ENCODE measurements at regions not wholly inside any gene's neighbourhood (a gene's known extent, or its start where the extent isn't known, plus 50 kb on each side); places are given as distances from the start of the nearest gene placed in this dataset.

DNA sequence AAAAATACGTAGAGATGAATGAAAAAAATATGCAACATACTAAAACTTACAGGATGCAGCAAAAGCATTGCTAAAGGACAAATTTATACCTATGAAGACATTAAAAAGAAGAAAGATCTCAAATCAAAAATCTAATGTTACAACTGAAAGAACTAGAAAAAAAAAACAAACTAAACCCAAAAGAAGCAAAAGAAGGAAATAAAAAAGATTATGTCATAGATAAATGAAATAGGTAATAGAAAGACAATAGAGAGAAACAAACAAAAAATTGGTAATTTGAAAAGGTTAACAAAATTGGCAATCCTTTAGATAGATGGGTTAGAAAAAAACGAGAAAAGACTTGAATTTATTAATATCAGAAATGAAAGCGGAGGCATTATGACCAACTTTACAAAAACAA is 1000.2 kb downstream of the TLE4 start:
- intact Hi-C loops (cut with DNase I, micrococcal nuclease) = no loop called here
- Histone ChIP-seq H3K4me3 (ENCODE audit: low read length) (no peak overlapping the region), H3K36me3 (ENCODE audit: insufficient read depth, low read length) (no peaks in the 10 kb centered on the region), H3K9me3 (ENCODE audit: control insufficient read depth in 1 of 2, insufficient read depth in 1 of 2, low read length in 2 of 2) (no peaks in the 10 kb centered on the region), H3K27me3 (ENCODE audit: control insufficient read depth in 1 of 2, insufficient read depth in 2 of 2, low read length in 2 of 2) (no peaks in the 10 kb centered on the region), H3K27ac (ENCODE audit: low read depth in 1 of 2, low read length in 2 of 2) (no peak overlapping the region), H3K4me1 (ENCODE audit: insufficient read depth, low read length) (no peaks in the 10 kb centered on the region)
- Mint-ChIP-seq H3K4me1 (ENCODE audit: low read depth) (no peaks in the 10 kb centered on the region), H3K27ac (no peak overlapping the region), H3K36me3 (ENCODE audit: low read depth) (no peaks in the 10 kb centered on the region), H3K27me3 (no peaks in the 10 kb centered on the region), H3K9me3 (peaks cover 34% of the 10 kb centered on the region), H3K4me3 (no peak overlapping the region)
- POLR2A ChIA-PET = no interaction called here
- TF ChIP-seq, protein P1, sequence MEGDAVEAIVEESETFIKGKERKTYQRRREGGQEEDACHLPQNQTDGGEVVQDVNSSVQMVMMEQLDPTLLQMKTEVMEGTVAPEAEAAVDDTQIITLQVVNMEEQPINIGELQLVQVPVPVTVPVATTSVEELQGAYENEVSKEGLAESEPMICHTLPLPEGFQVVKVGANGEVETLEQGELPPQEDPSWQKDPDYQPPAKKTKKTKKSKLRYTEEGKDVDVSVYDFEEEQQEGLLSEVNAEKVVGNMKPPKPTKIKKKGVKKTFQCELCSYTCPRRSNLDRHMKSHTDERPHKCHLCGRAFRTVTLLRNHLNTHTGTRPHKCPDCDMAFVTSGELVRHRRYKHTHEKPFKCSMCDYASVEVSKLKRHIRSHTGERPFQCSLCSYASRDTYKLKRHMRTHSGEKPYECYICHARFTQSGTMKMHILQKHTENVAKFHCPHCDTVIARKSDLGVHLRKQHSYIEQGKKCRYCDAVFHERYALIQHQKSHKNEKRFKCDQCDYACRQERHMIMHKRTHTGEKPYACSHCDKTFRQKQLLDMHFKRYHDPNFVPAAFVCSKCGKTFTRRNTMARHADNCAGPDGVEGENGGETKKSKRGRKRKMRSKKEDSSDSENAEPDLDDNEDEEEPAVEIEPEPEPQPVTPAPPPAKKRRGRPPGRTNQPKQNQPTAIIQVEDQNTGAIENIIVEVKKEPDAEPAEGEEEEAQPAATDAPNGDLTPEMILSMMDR (IDR thresholded peaks at IDR 0.05) = no peak
- DNase-seq (no peak), ATAC-seq (ENCODE audit: poor library complexity) (no peak)
- CTCF ChIA-PET = no interaction called here

DNA sequence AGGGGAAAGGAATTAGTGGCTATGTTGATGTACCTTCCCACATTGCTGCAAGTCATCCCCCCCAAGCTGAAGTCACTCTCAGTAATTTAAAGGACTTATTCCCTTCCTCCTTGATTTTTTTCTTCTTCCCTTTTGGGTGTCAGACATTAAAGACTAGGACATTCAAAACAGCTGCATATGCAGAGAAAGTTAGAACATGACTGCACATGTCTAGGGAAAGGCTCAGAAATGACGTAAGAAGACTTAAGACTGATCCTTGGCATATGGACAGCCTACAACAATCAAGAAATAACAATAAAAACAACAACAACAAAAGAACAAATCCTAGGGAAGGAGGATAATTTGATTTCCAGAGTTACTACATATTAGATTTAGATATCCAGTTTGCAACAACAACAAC is 997.5 kb downstream of the TLE4 start:
- Mint-ChIP-seq H3K9me3 (peaks cover 26% of the 10 kb centered on the region), H3K36me3 (ENCODE audit: low read depth) (no peaks in the 10 kb centered on the region), H3K4me1 (ENCODE audit: low read depth) (no peaks in the 10 kb centered on the region), H3K4me3 (no peak overlapping the region), H3K27ac (no peak overlapping the region), H3K27me3 (no peaks in the 10 kb centered on the region)
- ChIA-PET POLR2A (no interaction called here), CTCF (no interaction called here)
- Histone ChIP-seq H3K9me3 (ENCODE audit: control insufficient read depth in 1 of 2, insufficient read depth in 1 of 2, low read length in 2 of 2) (no peaks in the 10 kb centered on the region), H3K27ac (ENCODE audit: low read depth in 1 of 2, low read length in 2 of 2) (no peak overlapping the region), H3K36me3 (ENCODE audit: insufficient read depth, low read length) (no peaks in the 10 kb centered on the region), H3K27me3 (ENCODE audit: control insufficient read depth in 1 of 2, insufficient read depth in 2 of 2, low read length in 2 of 2) (no peaks in the 10 kb centered on the region), H3K4me3 (ENCODE audit: low read length) (no peak overlapping the region), H3K4me1 (ENCODE audit: insufficient read depth, low read length) (no peaks in the 10 kb centered on the region)
- no peak for ATAC-seq (ENCODE audit: poor library complexity)
- DNase-seq = no peak
- TF ChIP-seq, protein P1 (IDR thresholded peaks at IDR 0.05) = no peak
- intact Hi-C loops (cut with DNase I, micrococcal nuclease) = no loop called here

DNA sequence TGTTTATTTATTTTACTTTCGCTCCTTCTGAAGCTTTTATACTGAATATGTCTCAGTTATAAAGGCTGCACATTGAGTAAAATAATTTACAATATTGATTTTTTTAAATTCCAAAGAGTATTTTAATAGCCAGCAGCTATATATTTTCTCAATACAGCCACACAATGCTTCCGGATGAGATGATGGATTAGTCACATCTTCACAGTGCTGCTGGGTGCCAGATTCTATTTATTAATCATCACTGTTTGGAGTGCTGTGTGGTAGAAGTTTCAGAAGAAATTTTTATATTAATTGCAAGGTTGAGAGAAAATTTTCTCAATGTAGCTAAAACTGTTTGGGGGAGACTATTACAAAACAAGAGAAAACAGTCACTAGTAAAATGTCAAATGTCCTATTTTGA is 989.8 kb downstream of the TLE4 start:
- CTCF ChIA-PET = interaction anchor here (1.5 kb wide), 1 partner anchor 9 kb away, joined by 3 read pairs; no protein-coding TSS in a partner anchor
- Mint-ChIP-seq H3K4me3 (no peak overlapping the region), H3K4me1 (ENCODE audit: low read depth) (no peaks in the 10 kb centered on the region), H3K27ac (no peak overlapping the region), H3K36me3 (ENCODE audit: low read depth) (no peaks in the 10 kb centered on the region), H3K9me3 (peaks cover 5% of the 10 kb centered on the region), H3K27me3 (no peaks in the 10 kb centered on the region)
- no peaks in the 10 kb centered on the region for H3K4me1 ChIP-seq (ENCODE audit: insufficient read depth, low read length)
- DNase-seq (no peak), ATAC-seq (ENCODE audit: poor library complexity) (no peak)
- intact Hi-C loops (cut with DNase I, micrococcal nuclease) = no loop called here
- H3K4me3 ChIP-seq (ENCODE audit: low read length) = no peak overlapping the region
- no peaks in the 10 kb centered on the region for H3K27me3 ChIP-seq (ENCODE audit: control insufficient read depth in 1 of 2, insufficient read depth in 2 of 2, low read length in 2 of 2)
- POLR2A ChIA-PET = no interaction called here
- no peaks in the 10 kb centered on the region for H3K36me3 ChIP-seq (ENCODE audit: insufficient read depth, low read length)
- TF ChIP-seq, protein P1 (IDR thresholded peaks at IDR 0.05) = no peak
- H3K9me3 ChIP-seq (ENCODE audit: control insufficient read depth in 1 of 2, insufficient read depth in 1 of 2, low read length in 2 of 2) = no peaks in the 10 kb centered on the region
- H3K27ac ChIP-seq (ENCODE audit: low read depth in 1 of 2, low read length in 2 of 2) = no peak overlapping the region

Measured in CD4-positive, alpha-beta T cell (primary cell).